C4-2B (cell line): ENCODE measurements at regions not wholly inside any gene's neighbourhood (a gene's known extent, or its start where the extent isn't known, plus 50 kb on each side); places are given as distances from the start of the nearest gene placed in this dataset.

Source experiments
- CTCF ChIP-seq: fragments of 450-650 bp; conservative IDR thresholded peaks from 2 replicates; pipeline ENCODE4 v1.5.1; 2017; ENCODE audit warnings: mild to moderate bottlenecking
- ZFX ChIP-seq: fragments of 450-650 bp; IDR thresholded peaks from 2 replicates; pipeline ENCODE4 v1.6.1; 2017

DNA sequence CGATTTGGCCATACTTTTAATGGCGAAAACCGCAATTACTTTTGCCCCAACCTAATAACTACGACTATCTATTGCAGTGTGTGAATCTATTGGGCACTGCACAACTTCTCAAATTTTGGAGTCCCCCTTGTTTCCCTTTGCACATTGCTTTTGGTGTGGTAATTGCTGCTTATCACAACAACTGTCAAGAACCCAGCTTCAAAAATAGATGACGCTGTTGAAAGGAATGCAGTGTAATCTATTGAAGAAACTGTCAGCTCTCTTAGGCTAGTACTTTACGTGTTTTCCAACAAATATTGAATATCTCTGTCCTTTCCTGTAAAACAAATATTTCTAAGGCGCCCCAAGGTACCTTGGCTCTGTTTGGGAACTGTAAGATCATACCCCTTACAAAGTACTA lies 222.8 kb upstream of the UBE2E2 start:
- TF ChIP-seq CTCF (no peak), ZFX (no peak)
